Endothelial cell (in vitro differentiated cells): ENCODE measurements at regions not wholly inside any gene's neighbourhood (a gene's known extent, or its start where the extent isn't known, plus 50 kb on each side); places are given as distances from the start of the nearest gene placed in this dataset.
"Not testable (repeated sequence)": the region's sequence is repeated elsewhere in the genome, so short reads cannot be mapped to it uniquely, and the experiment has no call there.

Source experiments
- DNase-seq: peaks from one replicate; pipeline ENCODE4 v3.0.0; 2021; ENCODE audit warnings: low spot score
- H3K27ac Mint-ChIP-seq: one replicate; pipeline ENCODE4 v1.8.0; 2021; ENCODE audit warnings: mixed read lengths, inconsistent platforms; ENCODE audit not compliant: unreplicated experiment
- H3K27me3 Mint-ChIP-seq: one replicate; pipeline ENCODE4 v1.8.0; 2021; ENCODE audit warnings: mild to moderate bottlenecking, moderate library complexity, mixed read lengths, inconsistent platforms; ENCODE audit not compliant: unreplicated experiment
- H3K36me3 Mint-ChIP-seq: one replicate; pipeline ENCODE4 v1.8.0; 2021; ENCODE audit warnings: mild to moderate bottlenecking, low read depth, mixed read lengths, inconsistent platforms; ENCODE audit not compliant: unreplicated experiment
- H3K4me1 Mint-ChIP-seq: one replicate; pipeline ENCODE4 v1.8.0; 2021; ENCODE audit warnings: mild to moderate bottlenecking, mixed read lengths, inconsistent platforms; ENCODE audit not compliant: unreplicated experiment
- H3K4me3 Mint-ChIP-seq: one replicate; pipeline ENCODE4 v1.8.0; 2021; ENCODE audit warnings: mild to moderate bottlenecking, mixed read lengths, inconsistent platforms; ENCODE audit not compliant: unreplicated experiment
- H3K9me3 Mint-ChIP-seq: one replicate; pipeline ENCODE4 v1.8.0; 2021; ENCODE audit warnings: mixed read lengths, inconsistent platforms; ENCODE audit not compliant: unreplicated experiment
- CTCF ChIP-seq: fragments of 200-600 bp; sonication (generic); IDR thresholded peaks from one replicate; pipeline ENCODE4 v1.5.0; 2021; ENCODE audit warnings: antibody characterized with exemption; ENCODE audit not compliant: unreplicated experiment

GRCh38 chr17:20703781-20704180, 124.3 kb downstream of the CDRT15L2 start:
- no peaks in the 10 kb centered on the region for H3K27me3 Mint-ChIP-seq
- H3K4me1 Mint-ChIP-seq: no peaks in the 10 kb centered on the region
- H3K27ac Mint-ChIP-seq: no peak overlapping the region
- DNase-seq: no peak
- no peak for TF ChIP-seq CTCF
- no peaks in the 10 kb centered on the region for H3K36me3 Mint-ChIP-seq
- H3K4me3 Mint-ChIP-seq: no peak overlapping the region
- H3K9me3 Mint-ChIP-seq: no peaks in the 10 kb centered on the region

DNA sequence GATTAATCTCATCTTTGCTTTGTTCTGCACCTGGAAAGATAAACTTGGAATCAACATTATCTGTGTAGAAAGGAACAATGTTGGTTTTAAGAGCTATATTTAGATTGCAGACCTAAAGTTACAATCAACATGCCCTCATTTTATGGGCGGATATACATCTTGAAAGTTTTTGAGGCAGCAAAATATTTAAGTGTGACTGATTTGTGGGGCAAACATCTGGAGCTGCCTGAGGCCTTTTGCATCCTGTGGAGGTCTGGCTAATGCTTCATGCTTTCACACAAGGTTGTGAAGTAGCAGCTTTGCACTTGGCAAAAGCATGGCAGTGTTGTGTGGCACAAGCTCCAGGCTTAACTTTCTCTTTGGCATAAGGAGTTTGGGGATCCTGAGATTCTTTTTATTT, 125.7 kb downstream of the CDRT15L2 start:
- not testable (repeated sequence) for H3K36me3 Mint-ChIP-seq, H3K9me3 Mint-ChIP-seq, H3K4me1 Mint-ChIP-seq, H3K4me3 Mint-ChIP-seq, H3K27me3 Mint-ChIP-seq, H3K27ac Mint-ChIP-seq, DNase-seq

GRCh38 chr17:20706751-20707373, 127.3 kb downstream of the CDRT15L2 start:
- TF ChIP-seq CTCF: no peak
- H3K4me3 Mint-ChIP-seq: no peak overlapping the region
- H3K27me3 Mint-ChIP-seq: peaks cover 2% of the 10 kb centered on the region
- H3K36me3 Mint-ChIP-seq: no peaks in the 10 kb centered on the region
- no peak overlapping the region for H3K27ac Mint-ChIP-seq
- H3K9me3 Mint-ChIP-seq: no peaks in the 10 kb centered on the region
- DNase-seq: no peak
- H3K4me1 Mint-ChIP-seq: no peaks in the 10 kb centered on the region

DNA sequence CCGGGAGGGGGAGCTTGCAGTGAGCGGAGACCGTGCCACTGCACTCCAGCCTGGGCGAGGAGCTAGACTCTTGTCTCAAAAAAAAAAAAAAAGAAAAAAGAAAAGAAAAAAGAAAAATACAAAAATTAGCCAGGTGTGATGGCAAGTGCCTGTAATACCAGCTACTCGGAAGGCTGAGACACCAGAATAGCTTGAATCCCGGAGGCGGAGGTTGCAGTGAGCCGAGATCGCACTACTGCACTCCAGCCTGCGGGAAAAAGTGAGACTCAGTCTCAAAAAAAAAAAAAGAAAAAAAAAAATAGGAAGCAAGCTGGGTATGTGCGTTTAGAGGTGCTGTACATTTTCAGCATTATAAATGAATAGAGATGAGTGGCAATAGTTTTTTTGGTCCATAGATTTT, 129.3 kb downstream of the CDRT15L2 start:
- not testable (repeated sequence) for DNase-seq, H3K4me1 Mint-ChIP-seq, H3K9me3 Mint-ChIP-seq, H3K36me3 Mint-ChIP-seq, H3K27ac Mint-ChIP-seq, H3K27me3 Mint-ChIP-seq, H3K4me3 Mint-ChIP-seq

GRCh38 chr17:20716481-20716880, 137.0 kb downstream of the CDRT15L2 start:
- not testable (repeated sequence) for H3K27me3 Mint-ChIP-seq, DNase-seq, H3K9me3 Mint-ChIP-seq, H3K36me3 Mint-ChIP-seq, H3K27ac Mint-ChIP-seq, H3K4me1 Mint-ChIP-seq, H3K4me3 Mint-ChIP-seq

GRCh38 chr17:20721171-20721570, 141.6 kb downstream of the CDRT15L2 start:
- H3K27me3 Mint-ChIP-seq: no peaks in the 10 kb centered on the region
- peaks cover 4% of the 10 kb centered on the region for H3K4me1 Mint-ChIP-seq
- DNase-seq: no peak
- no peak overlapping the region for H3K27ac Mint-ChIP-seq
- H3K9me3 Mint-ChIP-seq: no peaks in the 10 kb centered on the region
- TF ChIP-seq CTCF: no peak
- no peaks in the 10 kb centered on the region for H3K36me3 Mint-ChIP-seq
- H3K4me3 Mint-ChIP-seq: no peak overlapping the region

DNA sequence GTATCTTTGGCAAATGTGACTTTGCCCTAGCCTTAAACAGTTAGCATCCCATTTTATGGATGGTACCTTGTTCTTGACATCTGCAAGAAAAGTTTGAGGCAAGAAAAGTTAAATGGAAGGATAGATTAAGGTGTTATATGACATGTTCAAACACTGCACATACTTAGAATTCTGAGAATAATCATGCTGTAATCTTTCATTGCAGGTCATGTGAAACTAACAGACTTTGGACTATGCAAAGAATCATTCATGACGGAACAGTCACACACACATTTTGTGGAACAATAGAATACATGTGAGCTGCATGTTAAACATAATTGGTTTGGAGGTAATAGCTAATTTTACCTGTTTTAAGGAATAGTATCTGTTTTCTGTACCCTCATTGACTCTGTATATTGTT, 144.9 kb downstream of the CDRT15L2 start:
- not testable (repeated sequence) for H3K27me3 Mint-ChIP-seq, H3K4me1 Mint-ChIP-seq, H3K36me3 Mint-ChIP-seq, H3K4me3 Mint-ChIP-seq, H3K27ac Mint-ChIP-seq, H3K9me3 Mint-ChIP-seq, DNase-seq

DNA sequence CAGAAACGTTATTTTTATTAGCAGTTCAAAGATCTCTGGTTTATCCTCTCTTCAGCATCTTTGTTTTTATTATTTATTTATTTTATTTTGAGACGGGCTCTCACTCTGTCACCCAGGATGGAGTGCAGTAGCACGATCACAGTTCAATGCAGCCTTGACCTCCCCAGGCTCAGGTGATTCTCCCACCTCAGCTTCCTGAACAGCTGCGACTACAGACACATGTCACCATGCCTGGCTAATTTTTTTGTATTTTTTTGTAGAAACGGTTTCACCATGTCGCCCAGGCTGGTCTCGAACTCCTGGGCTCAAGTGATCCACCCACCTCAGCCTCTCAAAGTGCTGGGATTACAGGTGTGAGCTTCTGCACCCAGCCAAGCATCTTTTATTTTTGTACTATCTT, 147.7 kb downstream of the CDRT15L2 start:
- H3K27ac Mint-ChIP-seq, H3K36me3 Mint-ChIP-seq, H3K9me3 Mint-ChIP-seq, H3K4me3 Mint-ChIP-seq, H3K4me1 Mint-ChIP-seq, DNase-seq, H3K27me3 Mint-ChIP-seq: not testable (repeated sequence)
